CD8-positive, alpha-beta memory T cell (primary cell): ENCODE measurements at regions not wholly inside any gene's neighbourhood (a gene's known extent, or its start where the extent isn't known, plus 50 kb on each side); places are given as distances from the start of the nearest gene placed in this dataset.

Experiments used
- CTCF ChIA-PET: fragments of 350-600 bp; sonication (Branson Sonifier 250); formaldehyde crosslinking; loops from one replicate; lab custom pipeline; 2021; ENCODE audit warnings: antibody characterized with exemption; lab: Charles Lee
- POLR2A ChIA-PET: fragments of 350-600 bp; sonication (Branson Sonifier 250); formaldehyde crosslinking; loops from one replicate; lab custom pipeline; 2021; ENCODE audit warnings: antibody characterized with exemption; lab: Charles Lee
- DNase-seq, 5 donors: peaks; one replicate each; pipeline versions ENCODE4 v3.0.0 to v3.0.0-alpha.2; 2020 to 2022; ENCODE audit warnings: mixed read lengths in 1 of 5
- H3K27ac ChIP-seq: one replicate; pipeline ENCODE4 v1.7.0; 2013; ENCODE audit warnings: low read depth, mild to moderate bottlenecking, low read length, moderate library complexity
- H3K27me3 ChIP-seq: 2 replicates; pipeline ENCODE4 v1.7.0; 2013; ENCODE audit warnings: low read length, mild to moderate bottlenecking; ENCODE audit not compliant: insufficient read depth, poor library complexity, severe bottlenecking
- H3K36me3 ChIP-seq: 2 replicates; pipeline ENCODE4 v1.7.0; 2013; ENCODE audit warnings: mild to moderate bottlenecking, low read length, moderate library complexity; ENCODE audit not compliant: insufficient read depth
- H3K4me1 ChIP-seq: 2 replicates; pipeline ENCODE4 v1.7.0; 2013; ENCODE audit warnings: mild to moderate bottlenecking, low read length, moderate library complexity; ENCODE audit not compliant: insufficient read depth
- H3K4me3 ChIP-seq: 2 replicates; pipeline ENCODE4 v1.7.0; 2013; ENCODE audit warnings: mild to moderate bottlenecking, low read length
- H3K9me3 ChIP-seq: 2 replicates; pipeline ENCODE4 v1.7.0; 2013; ENCODE audit warnings: mild to moderate bottlenecking, low read length
- H3K27ac Mint-ChIP-seq, 8 donors: one replicate each; pipeline ENCODE4 v1.8.0; 2020 to 2021; ENCODE audit warnings: mixed read lengths in 8 of 8, mild to moderate bottlenecking in 6 of 8, inconsistent platforms in 3 of 8, moderate library complexity in 3 of 8
- H3K27me3 Mint-ChIP-seq, 2 donors: one replicate each; pipeline ENCODE4 v1.8.0; 2020 to 2021; ENCODE audit warnings: mixed read lengths in 2 of 2, mild to moderate bottlenecking in 1 of 2, moderate library complexity in 1 of 2
- H3K36me3 Mint-ChIP-seq, 3 donors: one replicate each; pipeline ENCODE4 v1.8.0; 2020 to 2021; ENCODE audit warnings: mixed read lengths in 3 of 3, inconsistent platforms in 1 of 3, mild to moderate bottlenecking in 1 of 3
- H3K4me1 Mint-ChIP-seq, 3 donors: one replicate each; pipeline ENCODE4 v1.8.0; 2020 to 2021; ENCODE audit warnings: mixed read lengths in 3 of 3, inconsistent platforms in 1 of 3, mild to moderate bottlenecking in 1 of 3
- H3K4me3 Mint-ChIP-seq, 7 donors: one replicate each; pipeline ENCODE4 v1.8.0; 2020 to 2021; ENCODE audit warnings: mixed read lengths in 7 of 7, mild to moderate bottlenecking in 6 of 7, moderate library complexity in 4 of 7, inconsistent platforms in 2 of 7
- H3K9me3 Mint-ChIP-seq, 5 donors: one replicate each; pipeline ENCODE4 v1.8.0; 2020 to 2022; ENCODE audit warnings: mixed read lengths in 5 of 5, mild to moderate bottlenecking in 3 of 5, moderate library complexity in 2 of 5, inconsistent platforms in 1 of 5

DNA sequence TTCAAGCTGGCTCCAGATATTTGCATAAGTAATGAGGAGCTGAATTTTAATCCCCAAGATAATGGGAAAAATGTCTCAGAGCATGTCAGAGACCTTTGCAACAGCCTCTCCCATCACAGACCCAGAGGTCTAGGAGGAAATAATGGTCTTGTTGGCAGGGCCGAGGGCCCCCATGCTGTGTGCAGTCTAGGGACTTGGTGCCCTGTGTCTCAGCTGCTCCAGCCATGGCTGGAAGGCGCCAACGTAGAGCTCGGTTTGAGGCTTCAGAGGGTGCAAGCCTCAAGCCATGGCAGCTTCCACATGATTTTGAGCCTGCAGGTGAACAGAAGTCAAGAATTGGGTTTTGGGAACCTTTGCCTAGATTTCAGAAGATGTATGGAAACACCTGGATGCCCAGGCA, 134.7 kb downstream of the LYPLAL1 start:
- H3K9me3 ChIP-seq: no peaks in the 10 kb centered on the region
- H3K36me3 ChIP-seq: no peaks in the 10 kb centered on the region
- H3K27ac ChIP-seq: no peak overlapping the region
- H3K4me1 ChIP-seq: no peaks in the 10 kb centered on the region
- ChIA-PET CTCF (no interaction called here), POLR2A (no interaction called here)
- H3K4me3 ChIP-seq: no peak overlapping the region
- Mint-ChIP-seq H3K27me3 (peaks cover 3 to 5% of the 10 kb centered on the region in 2 donors), H3K27ac (no peak overlapping the region), H3K4me3 (no peak overlapping the region), H3K9me3 (peaks cover 4 to 17% (median 12%) of the 10 kb centered on the region in 5 donors), H3K4me1 (no peaks in the 10 kb centered on the region), H3K36me3 (peaks cover 0 to 6% (median 0%) of the 10 kb centered on the region in 3 donors)
- DNase-seq: no peak
- no peaks in the 10 kb centered on the region for H3K27me3 ChIP-seq

DNA sequence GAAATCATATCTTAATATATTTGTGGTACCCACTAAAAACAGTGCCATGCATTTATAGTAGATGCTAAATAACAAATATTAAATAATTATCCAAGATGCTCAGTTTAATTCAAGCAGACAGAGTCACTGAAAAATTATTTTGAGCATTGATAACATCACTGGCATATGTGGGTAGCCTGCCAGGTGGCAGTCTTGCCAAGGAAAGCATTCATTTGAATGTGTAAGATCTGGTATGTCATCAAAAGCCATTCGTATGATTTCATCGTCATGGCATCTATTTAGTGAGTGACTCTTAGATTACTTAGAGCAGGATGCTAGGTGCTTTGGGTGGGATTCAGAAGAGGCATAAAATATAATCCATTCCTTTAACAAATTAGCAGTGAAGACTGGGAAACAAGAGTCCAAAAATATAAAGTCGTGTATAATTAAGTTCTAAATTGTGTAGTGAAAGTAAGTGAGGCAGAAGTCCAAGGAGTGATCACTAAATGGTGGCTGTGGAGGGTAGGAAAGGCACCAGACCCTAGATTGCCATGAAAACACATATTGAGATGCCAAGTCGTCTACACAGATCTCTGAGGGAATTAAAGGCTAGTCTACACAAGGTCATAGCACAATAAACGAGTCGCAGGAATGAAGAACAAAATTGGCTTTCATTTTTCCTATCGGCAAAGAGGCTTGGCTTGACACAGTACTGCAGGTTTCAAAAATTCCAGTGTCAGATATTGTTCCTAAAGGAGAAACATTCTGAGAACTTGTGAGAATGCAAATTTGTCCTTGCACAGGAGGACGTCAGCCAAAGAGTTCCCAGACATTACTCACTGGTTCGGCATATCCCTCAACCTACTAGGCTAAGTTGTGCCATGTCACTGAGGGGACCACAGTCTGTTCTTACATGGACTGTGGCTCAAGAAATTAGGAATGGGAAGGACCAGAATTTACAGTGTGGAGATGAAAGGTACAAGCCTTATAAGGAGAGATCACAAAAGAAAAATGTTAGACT, 130.8 kb downstream of the LYPLAL1 start:
- Mint-ChIP-seq H3K9me3 (peaks cover 4 to 13% (median 6%) of the 10 kb centered on the region in 5 donors), H3K4me3 (no peak overlapping the region), H3K27ac (peak overlapping the region in 1 of 8 donors; percentile 58), H3K27me3 (peaks cover 0 to 1% of the 10 kb centered on the region in 2 donors), H3K4me1 (no peaks in the 10 kb centered on the region), H3K36me3 (peaks cover 0 to 3% (median 0%) of the 10 kb centered on the region in 3 donors)
- Histone ChIP-seq H3K9me3 (no peaks in the 10 kb centered on the region), H3K36me3 (no peaks in the 10 kb centered on the region), H3K27ac (no peak overlapping the region), H3K4me1 (no peaks in the 10 kb centered on the region), H3K4me3 (no peak overlapping the region), H3K27me3 (no peaks in the 10 kb centered on the region)
- ChIA-PET POLR2A (no interaction called here), CTCF (no interaction called here)
- no peak for DNase-seq

GRCh38 chr1:219302697-219303096, 129.0 kb downstream of the LYPLAL1 start:
- Histone ChIP-seq H3K4me1 (no peaks in the 10 kb centered on the region), H3K27me3 (no peaks in the 10 kb centered on the region), H3K9me3 (no peaks in the 10 kb centered on the region), H3K4me3 (no peak overlapping the region), H3K36me3 (no peaks in the 10 kb centered on the region), H3K27ac (no peak overlapping the region)
- DNase-seq: no peak
- Mint-ChIP-seq H3K4me1 (no peaks in the 10 kb centered on the region), H3K27ac (peak overlapping the region in 1 of 8 donors; percentile 10), H3K4me3 (no peak overlapping the region), H3K36me3 (no peaks in the 10 kb centered on the region), H3K27me3 (no peaks in the 10 kb centered on the region), H3K9me3 (peaks cover under 1 to 7% (median 2%) of the 10 kb centered on the region in 5 donors)
- POLR2A ChIA-PET: no interaction called here
- CTCF ChIA-PET: no interaction called here

GRCh38 chr1:219299420-219299819, 125.7 kb downstream of the LYPLAL1 start:
- no peak overlapping the region for H3K27ac ChIP-seq
- peaks cover 0 to 5% (median under 1%) of the 10 kb centered on the region in 3 donors for H3K36me3 Mint-ChIP-seq
- H3K9me3 Mint-ChIP-seq: no peaks in the 10 kb centered on the region
- no peaks in the 10 kb centered on the region for H3K36me3 ChIP-seq
- no peaks in the 10 kb centered on the region for H3K9me3 ChIP-seq
- ChIA-PET POLR2A (no interaction called here), CTCF (no interaction called here)
- H3K4me1 ChIP-seq: no peaks in the 10 kb centered on the region
- no peaks in the 10 kb centered on the region for H3K4me1 Mint-ChIP-seq
- no peak for DNase-seq
- H3K27me3 Mint-ChIP-seq: no peaks in the 10 kb centered on the region
- H3K4me3 Mint-ChIP-seq: no peak overlapping the region
- H3K27ac Mint-ChIP-seq: no peak overlapping the region
- H3K4me3 ChIP-seq: no peak overlapping the region
- H3K27me3 ChIP-seq: no peaks in the 10 kb centered on the region

DNA sequence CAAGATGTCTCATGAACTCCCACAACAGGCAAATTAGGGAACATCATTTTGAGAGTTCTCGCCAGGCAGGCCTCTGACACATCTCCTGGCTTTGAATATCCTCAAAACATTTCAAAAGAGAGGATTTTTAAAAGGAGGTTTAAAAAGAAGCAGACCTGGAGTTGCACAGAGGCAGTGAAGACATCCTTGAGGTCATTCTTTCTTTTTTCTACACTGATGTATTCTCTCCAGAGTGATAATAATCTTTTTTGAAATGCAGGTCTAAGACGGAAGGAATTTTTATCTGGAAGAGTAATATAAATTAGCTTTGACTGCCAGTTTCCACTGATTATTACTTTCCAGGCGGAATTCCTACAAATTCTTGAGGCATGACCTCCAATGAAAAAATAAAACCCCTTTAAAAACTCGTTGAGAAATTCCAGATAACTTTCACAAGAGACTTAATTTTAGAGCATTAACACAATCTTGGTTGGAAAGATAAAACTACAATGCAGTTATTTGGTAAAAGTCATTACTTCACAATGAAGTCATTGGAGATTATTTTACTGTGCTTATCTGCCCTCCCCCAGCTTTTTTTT, 125.0 kb downstream of the LYPLAL1 start:
- Mint-ChIP-seq H3K4me1 (no peaks in the 10 kb centered on the region), H3K36me3 (peaks cover 0 to 5% (median 2%) of the 10 kb centered on the region in 3 donors), H3K4me3 (no peak overlapping the region), H3K27me3 (no peaks in the 10 kb centered on the region), H3K9me3 (no peaks in the 10 kb centered on the region), H3K27ac (peak overlapping the region in 1 of 8 donors; percentile 11)
- POLR2A ChIA-PET: no interaction called here
- DNase-seq: no peak
- H3K27me3 ChIP-seq: no peaks in the 10 kb centered on the region
- H3K9me3 ChIP-seq: no peaks in the 10 kb centered on the region
- no peak overlapping the region for H3K4me3 ChIP-seq
- CTCF ChIA-PET: no interaction called here
- no peaks in the 10 kb centered on the region for H3K4me1 ChIP-seq
- no peaks in the 10 kb centered on the region for H3K36me3 ChIP-seq
- no peak overlapping the region for H3K27ac ChIP-seq

DNA sequence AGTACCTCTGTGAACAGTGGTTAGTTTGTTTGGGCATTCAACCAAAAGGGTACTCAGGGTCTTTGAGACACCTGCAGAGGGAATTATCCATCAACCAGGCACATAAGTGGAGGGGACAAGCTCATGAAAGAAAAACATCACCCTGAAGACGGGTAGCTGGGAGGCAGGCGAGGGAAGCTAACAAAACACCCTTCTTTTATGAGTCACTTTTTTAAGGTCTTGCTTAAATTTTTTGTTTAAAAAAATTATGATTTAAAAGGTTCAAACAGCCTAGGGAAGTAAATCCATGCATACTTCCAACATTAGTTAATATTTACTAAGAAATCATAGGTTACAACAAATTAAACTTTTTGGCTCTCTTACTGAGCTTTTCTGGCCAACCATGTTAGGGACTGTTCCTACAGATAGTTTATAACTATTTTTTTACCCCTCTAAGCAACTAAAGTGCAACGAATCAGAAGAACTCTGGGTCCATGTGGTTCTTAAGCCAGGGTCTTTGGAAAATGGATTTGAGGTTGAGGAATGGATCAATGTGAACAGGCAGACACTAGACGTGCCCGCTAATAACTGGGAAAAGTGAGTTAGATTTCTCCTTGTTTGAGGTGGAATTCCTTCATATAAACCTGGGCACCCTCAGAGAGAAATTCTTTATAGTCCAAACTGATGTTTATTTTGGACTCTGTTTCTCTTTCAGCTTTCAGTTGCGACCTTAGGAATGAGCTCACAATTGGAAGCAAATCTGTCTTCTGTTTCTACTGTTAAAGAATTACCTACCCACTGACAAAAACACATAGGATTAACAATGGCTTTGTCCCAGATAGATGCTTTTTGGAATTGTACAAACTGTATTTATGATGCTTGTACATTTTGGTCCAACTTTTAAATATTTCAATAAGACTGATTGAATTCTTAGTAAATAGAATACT, 123.0 kb downstream of the LYPLAL1 start:
- Histone ChIP-seq H3K36me3 (no peaks in the 10 kb centered on the region), H3K27ac (no peak overlapping the region), H3K4me1 (no peaks in the 10 kb centered on the region), H3K27me3 (no peaks in the 10 kb centered on the region), H3K9me3 (no peaks in the 10 kb centered on the region), H3K4me3 (no peak overlapping the region)
- Mint-ChIP-seq H3K4me3 (no peak overlapping the region), H3K27ac (no peak overlapping the region), H3K36me3 (peaks cover 0 to 5% (median 2%) of the 10 kb centered on the region in 3 donors), H3K4me1 (no peaks in the 10 kb centered on the region), H3K9me3 (no peaks in the 10 kb centered on the region), H3K27me3 (peaks cover 0 to 2% of the 10 kb centered on the region in 2 donors)
- POLR2A ChIA-PET: no interaction called here
- no peak for DNase-seq
- CTCF ChIA-PET: no interaction called here

GRCh38 chr1:219294251-219294650, 120.6 kb downstream of the LYPLAL1 start:
- ChIA-PET CTCF (no interaction called here), POLR2A (no interaction called here)
- no peaks in the 10 kb centered on the region for H3K4me1 ChIP-seq
- no peaks in the 10 kb centered on the region for H3K9me3 ChIP-seq
- H3K27me3 ChIP-seq: no peaks in the 10 kb centered on the region
- no peak overlapping the region for H3K27ac Mint-ChIP-seq
- H3K4me3 ChIP-seq: no peak overlapping the region
- H3K9me3 Mint-ChIP-seq: no peaks in the 10 kb centered on the region
- no peak for DNase-seq
- H3K4me3 Mint-ChIP-seq: no peak overlapping the region
- no peaks in the 10 kb centered on the region for H3K36me3 ChIP-seq
- H3K27ac ChIP-seq: no peak overlapping the region
- no peaks in the 10 kb centered on the region for H3K4me1 Mint-ChIP-seq
- H3K36me3 Mint-ChIP-seq: peaks cover 0 to 5% (median 2%) of the 10 kb centered on the region in 3 donors
- peaks cover 0 to 2% of the 10 kb centered on the region in 2 donors for H3K27me3 Mint-ChIP-seq
